Suppressor macrophage (primary cell): ENCODE measurements at regions not wholly inside any gene's neighbourhood (a gene's known extent, or its start where the extent isn't known, plus 50 kb on each side); places are given as distances from the start of the nearest gene placed in this dataset.
A peak's percentile ranks its signal among the peaks of the same experiment; 100 is the strongest.

Source experiments
- DNase-seq, 4 experiments: peaks; one replicate each; pipeline ENCODE4 v3.0.0-alpha.2; 2020 to 2022

DNA sequence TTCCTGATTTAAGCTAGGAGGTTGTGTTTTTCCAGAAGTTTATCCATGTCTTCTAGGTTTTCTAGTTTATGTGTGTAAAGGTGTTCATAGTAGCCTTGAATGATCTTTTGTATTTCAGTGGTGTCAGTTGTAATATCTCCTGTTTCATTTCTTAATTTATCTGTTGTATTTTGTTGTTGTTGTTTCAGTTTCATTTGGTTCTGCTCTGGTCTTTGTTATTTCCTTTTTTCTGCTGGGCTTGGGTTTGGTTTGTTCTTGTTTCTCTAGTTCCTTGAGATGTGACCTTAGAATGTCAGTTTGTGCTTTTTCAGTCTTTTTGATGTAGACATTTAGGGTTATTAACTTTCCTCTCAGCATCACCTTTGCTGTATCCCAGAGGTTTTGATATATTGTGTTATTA lies 62.8 kb downstream of the SCP2D1 start:
- DNase-seq, result peak in 1 of 4 experiments; percentile 19

GRCh38 chr20:18879262-18879661 lies 65.7 kb downstream of the SCP2D1 start:
- DNase-seq, result no peak

- DNase-seq, result no peak
Observed at GRCh38 chr20:18886756-18887155, 73.2 kb downstream of the SCP2D1 start.

- DNase-seq, result no peak
Observed at GRCh38 chr20:18901980-18902737, 88.6 kb downstream of the SCP2D1 start.

GRCh38 chr20:18904192-18904591 lies 90.6 kb downstream of the SCP2D1 start:
- DNase-seq, result no peak

- DNase-seq, result peak in 3 of 4 experiments; percentile 6 to 18 (median 10)
Observed at GRCh38 chr20:18904624-18905023, 91.0 kb downstream of the SCP2D1 start.

DNA sequence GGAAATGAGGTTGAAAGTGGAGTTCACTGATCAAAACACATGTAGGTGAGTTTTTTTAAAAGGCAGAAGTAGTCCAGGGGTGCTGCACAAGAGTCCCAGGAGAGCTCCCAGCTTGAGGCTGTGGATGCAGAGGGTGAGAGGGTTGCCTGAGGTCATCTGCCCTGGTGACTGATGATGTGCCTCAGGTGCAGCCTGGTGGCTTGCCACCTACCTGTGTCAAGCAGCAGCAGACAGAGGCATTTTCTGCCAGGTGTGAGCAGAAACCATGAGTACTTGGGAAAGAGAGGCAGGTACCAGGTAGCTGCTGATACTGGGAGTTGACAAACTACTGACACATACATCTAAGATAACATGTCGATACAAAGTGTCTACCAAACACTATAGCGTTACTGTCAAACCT lies 92.5 kb downstream of the SCP2D1 start:
- no peak for DNase-seq

GRCh38 chr20:18907353-18907752 lies 93.8 kb downstream of the SCP2D1 start:
- no peak for DNase-seq

- no peak for DNase-seq
Observed at GRCh38 chr20:18908109-18908508, 94.5 kb downstream of the SCP2D1 start.

GRCh38 chr20:18909254-18909653 lies 95.7 kb downstream of the SCP2D1 start:
- no peak for DNase-seq

GRCh38 chr20:18913701-18914100 lies 100.1 kb downstream of the SCP2D1 start:
- DNase-seq, result no peak

GRCh38 chr20:18914796-18915195 lies 101.2 kb downstream of the SCP2D1 start:
- DNase-seq, result no peak

DNA sequence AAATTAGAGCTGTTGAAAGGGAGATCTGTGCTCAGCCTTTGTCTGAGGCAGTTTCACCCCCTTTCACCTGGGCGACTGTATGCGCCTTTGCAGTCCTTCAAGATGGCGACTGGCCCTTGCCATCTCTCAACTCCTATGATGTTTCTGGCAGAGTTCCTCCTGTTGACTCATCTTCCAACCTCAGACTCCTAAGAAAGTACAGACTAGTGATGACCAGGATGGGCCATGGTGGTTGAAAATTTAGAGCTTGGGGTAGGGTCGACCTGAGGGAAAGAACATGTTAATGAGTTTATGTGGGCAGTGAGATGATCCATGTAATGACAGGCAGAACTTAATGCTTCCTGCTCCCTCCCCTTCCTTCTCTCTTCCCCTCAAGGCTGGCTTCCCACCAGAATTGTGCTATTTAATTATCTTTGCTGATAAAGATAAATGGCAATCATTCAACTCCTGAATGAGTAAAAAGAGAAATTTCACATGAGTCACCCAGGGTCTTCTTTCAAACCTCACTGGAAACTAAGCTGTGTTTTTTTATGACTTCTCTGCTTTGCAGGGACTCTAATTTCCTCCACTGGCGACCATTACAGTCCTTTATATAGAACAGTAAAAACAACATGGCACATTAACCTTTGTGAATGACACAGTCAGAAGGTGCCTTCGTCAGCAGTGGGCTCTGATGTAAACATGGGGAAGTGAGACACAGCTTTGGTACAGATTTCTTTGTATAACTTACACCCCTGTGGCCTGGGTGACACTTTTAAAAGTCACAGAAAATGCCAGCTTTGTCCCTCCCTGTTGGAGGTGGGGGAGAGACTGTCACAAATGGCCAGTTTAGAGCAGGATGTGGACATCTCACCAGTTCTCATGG lies 103.5 kb downstream of the SCP2D1 start:
- DNase-seq, result no peak

GRCh38 chr20:18919996-18920395 lies 106.4 kb downstream of the SCP2D1 start:
- DNase-seq, result no peak

- no peak for DNase-seq
Observed at GRCh38 chr20:18921291-18921690, 107.7 kb downstream of the SCP2D1 start.

DNA sequence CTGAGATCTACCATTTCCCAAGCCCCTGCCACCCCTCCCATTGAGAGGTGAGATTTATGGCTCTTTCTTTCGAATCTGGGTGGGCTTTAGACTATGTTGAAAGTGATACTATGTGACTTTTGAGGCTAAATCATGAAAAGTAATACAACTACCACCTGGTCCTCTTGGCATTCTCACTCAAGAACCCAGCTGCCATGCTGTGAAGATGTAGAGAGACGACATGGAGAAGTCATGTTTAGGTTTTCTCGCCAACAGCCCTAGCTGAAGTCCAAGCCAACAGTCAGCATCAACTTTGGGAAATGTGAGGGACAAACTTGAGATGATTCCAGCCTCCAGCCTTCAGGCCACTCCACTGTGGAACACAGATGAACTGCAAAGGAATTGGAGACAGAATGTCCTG lies 108.7 kb downstream of the SCP2D1 start:
- DNase-seq, result no peak

DNA sequence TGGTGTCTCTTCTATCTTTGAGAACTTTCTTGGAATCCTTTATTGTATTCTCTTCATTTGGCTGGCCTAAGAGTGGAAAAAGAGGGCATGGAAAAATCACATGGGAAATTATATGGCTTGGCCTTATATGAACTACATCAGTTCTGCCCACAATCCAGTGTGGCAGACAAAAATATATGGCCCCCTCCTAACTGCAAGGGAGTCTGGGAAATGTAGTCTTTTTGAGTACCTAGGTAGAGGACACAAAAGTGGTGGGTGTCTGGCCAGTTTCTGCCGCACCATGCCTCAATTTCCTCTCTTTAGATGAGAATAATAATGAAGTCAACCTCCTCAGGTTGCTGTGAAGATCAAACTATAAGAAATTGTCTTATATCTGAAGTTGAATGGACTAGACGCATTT lies 109.3 kb downstream of the SCP2D1 start:
- no peak for DNase-seq

GRCh38 chr20:18926965-18927364 lies 113.4 kb downstream of the SCP2D1 start:
- no peak for DNase-seq

DNA sequence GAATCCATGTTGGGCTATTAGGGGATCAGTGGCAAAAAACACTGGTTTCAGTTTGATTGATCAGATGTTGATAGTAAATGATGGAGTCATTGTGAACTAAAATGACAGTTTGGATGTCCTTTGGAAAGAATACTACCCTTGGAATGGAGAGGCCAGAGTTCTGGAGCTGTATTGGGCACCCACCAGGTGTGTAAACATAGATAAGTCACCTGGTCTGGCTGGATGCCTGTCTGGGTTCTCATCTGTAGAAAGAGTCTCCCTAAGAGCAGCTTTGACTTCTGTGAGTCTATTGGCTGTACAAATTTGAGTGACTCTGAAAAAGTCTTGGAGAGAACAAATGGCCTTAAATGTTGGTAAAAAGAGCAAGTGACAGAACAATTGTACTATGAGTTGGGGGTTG lies 115.0 kb downstream of the SCP2D1 start:
- no peak for DNase-seq

DNA sequence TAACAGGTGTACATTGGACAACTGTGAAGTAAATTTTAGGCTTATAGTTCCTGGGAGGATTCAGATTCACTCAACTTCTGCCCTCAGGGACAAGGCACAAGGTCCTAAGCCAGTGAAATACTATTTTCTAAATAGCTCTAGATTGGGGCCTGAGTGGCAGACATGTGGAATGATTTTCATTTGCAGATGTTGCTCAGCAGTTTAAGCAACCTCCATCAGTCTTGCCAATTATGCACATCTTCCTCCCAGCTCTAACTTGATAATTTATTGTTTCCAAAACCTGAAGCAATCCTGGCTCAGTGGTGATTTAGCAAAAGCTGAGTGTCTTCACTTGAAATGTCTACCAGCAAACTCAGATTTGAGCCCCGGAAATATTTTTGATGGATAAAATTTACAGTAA lies 116.2 kb downstream of the SCP2D1 start:
- DNase-seq, result no peak

GRCh38 chr20:18943542-18943941 lies 130.0 kb downstream of the SCP2D1 start:
- no peak for DNase-seq

- DNase-seq, result no peak
Observed at GRCh38 chr20:18956890-18957289, 143.3 kb downstream of the SCP2D1 start.

DNA sequence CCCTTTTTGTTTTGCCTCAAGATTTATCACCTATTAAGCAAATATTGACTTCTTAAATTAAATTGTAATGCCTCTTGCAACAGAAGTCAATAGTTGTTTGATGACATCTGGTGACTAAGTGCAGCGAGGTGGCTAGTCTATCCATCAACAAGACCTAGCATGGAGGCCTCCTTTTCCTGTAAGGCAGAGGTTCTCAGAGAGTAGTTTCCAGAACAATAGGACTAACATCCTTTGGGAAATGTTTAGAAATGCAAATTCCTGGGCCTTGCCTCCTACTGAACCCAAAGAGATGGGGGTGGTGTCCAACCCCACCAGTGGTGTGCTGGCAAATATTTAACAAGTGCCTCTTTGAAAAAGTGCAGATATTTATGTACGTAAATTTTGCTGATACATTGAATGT lies 143.7 kb downstream of the SCP2D1 start:
- DNase-seq, result no peak

- DNase-seq, result no peak
Observed at GRCh38 chr20:18971121-18971520, 157.5 kb downstream of the SCP2D1 start.
